HAP-1 (cell line): ENCODE measurements at regions not wholly inside any gene's neighbourhood (a gene's known extent, or its start where the extent isn't known, plus 50 kb on each side); places are given as distances from the start of the nearest gene placed in this dataset.

Experiments used
- DNase-seq, 2 experiments: peaks; one replicate each; pipeline ENCODE4 v3.0.0-alpha.2; 2016 to 2020; ENCODE audit warnings: low spot score in 2 of 2
- H3K27me3 ChIP-seq: fragments of 250-450 bp; sonication (Bioruptor Pico); 2 replicates; pipeline ENCODE4 v1.5.1; 2020; ENCODE audit warnings: low read depth, mild to moderate bottlenecking, moderate library complexity
- H3K36me3 ChIP-seq: fragments of 250-450 bp; sonication (Bioruptor Pico); replicated peaks from 2 replicates; pipeline ENCODE4 v1.5.1; 2020; ENCODE audit warnings: mild to moderate bottlenecking
- H3K4me1 ChIP-seq: fragments of 250-450 bp; sonication (Bioruptor Pico); 2 replicates; pipeline ENCODE4 v1.5.1; 2020; ENCODE audit warnings: mild to moderate bottlenecking
- H3K4me3 ChIP-seq: fragments of 250-450 bp; sonication (Bioruptor Pico); 2 replicates; pipeline ENCODE4 v1.5.1; 2020; ENCODE audit warnings: mild to moderate bottlenecking, moderate library complexity
- H3K9me3 ChIP-seq: fragments of 250-450 bp; sonication (Bioruptor Pico); 2 replicates; pipeline ENCODE4 v1.5.1; 2020; ENCODE audit warnings: mild to moderate bottlenecking, moderate library complexity
- in situ Hi-C: fragments of 300-500 bp; cut with MboI; formaldehyde crosslinking; loops from 3 replicates; pipeline ENCODE4 v1.14.3; 2020; ENCODE audit warnings: low sequenced_read_pairs, inconsistent platforms, mixed read lengths

- in situ Hi-C loops, result no loop called here
- Histone ChIP-seq H3K4me3 (no peak overlapping the region), H3K36me3 (no peaks in the 10 kb centered on the region), H3K9me3 (no peaks in the 10 kb centered on the region), H3K27me3 (no peaks in the 10 kb centered on the region), H3K4me1 (no peaks in the 10 kb centered on the region)
- DNase-seq, result no peak
These were observed 114.9 kb upstream of the EDNRB start for GRCh38 chr13:78033509-78033908.

GRCh38 chr13:78032132-78032531, 113.5 kb upstream of the EDNRB start:
- in situ Hi-C loops, result no loop called here

GRCh38 chr13:78030341-78030896, 111.8 kb upstream of the EDNRB start:
- DNase-seq, result no peak
- in situ Hi-C loops, result no loop called here
- H3K4me3 ChIP-seq, result no peak overlapping the region
- no peaks in the 10 kb centered on the region for H3K4me1 ChIP-seq
- H3K9me3 ChIP-seq, result no peaks in the 10 kb centered on the region
- no peaks in the 10 kb centered on the region for H3K36me3 ChIP-seq
- no peaks in the 10 kb centered on the region for H3K27me3 ChIP-seq

More at GRCh38 chr13:78032132-78032531, 113.5 kb upstream of the EDNRB start:
- no peak for DNase-seq
- H3K9me3 ChIP-seq, result no peaks in the 10 kb centered on the region
- H3K36me3 ChIP-seq, result no peaks in the 10 kb centered on the region
- H3K27me3 ChIP-seq, result no peaks in the 10 kb centered on the region
- no peaks in the 10 kb centered on the region for H3K4me1 ChIP-seq
- no peak overlapping the region for H3K4me3 ChIP-seq

- Histone ChIP-seq H3K4me1 (no peaks in the 10 kb centered on the region), H3K4me3 (no peak overlapping the region), H3K27me3 (no peaks in the 10 kb centered on the region), H3K36me3 (no peaks in the 10 kb centered on the region), H3K9me3 (no peaks in the 10 kb centered on the region)
- in situ Hi-C loops, result no loop called here
- DNase-seq, result peak in 1 of 2 experiments; percentile 2
These were observed 111.3 kb upstream of the EDNRB start for GRCh38 chr13:78029901-78030300.

- no peaks in the 10 kb centered on the region for H3K36me3 ChIP-seq
- no peaks in the 10 kb centered on the region for H3K4me1 ChIP-seq
- DNase-seq, result no peak
- in situ Hi-C loops, result no loop called here
- no peaks in the 10 kb centered on the region for H3K9me3 ChIP-seq
- no peaks in the 10 kb centered on the region for H3K27me3 ChIP-seq
- no peak overlapping the region for H3K4me3 ChIP-seq
These were observed 110.3 kb upstream of the EDNRB start for GRCh38 chr13:78028960-78029359.

GRCh38 chr13:78024996-78025395, 106.4 kb upstream of the EDNRB start:
- no peak for DNase-seq
- H3K9me3 ChIP-seq, result no peaks in the 10 kb centered on the region
- no peak overlapping the region for H3K4me3 ChIP-seq
- no peaks in the 10 kb centered on the region for H3K4me1 ChIP-seq
- no peaks in the 10 kb centered on the region for H3K27me3 ChIP-seq
- in situ Hi-C loops, result no loop called here
- no peaks in the 10 kb centered on the region for H3K36me3 ChIP-seq

- Histone ChIP-seq H3K9me3 (no peaks in the 10 kb centered on the region), H3K4me1 (no peaks in the 10 kb centered on the region), H3K27me3 (no peaks in the 10 kb centered on the region), H3K36me3 (no peaks in the 10 kb centered on the region), H3K4me3 (no peak overlapping the region)
- in situ Hi-C loops, result no loop called here
- DNase-seq, result no peak
These were observed 103.7 kb upstream of the EDNRB start for GRCh38 chr13:78022164-78022877.

- no peak for DNase-seq
- no peaks in the 10 kb centered on the region for H3K27me3 ChIP-seq
- no peak overlapping the region for H3K4me3 ChIP-seq
- in situ Hi-C loops, result no loop called here
- H3K4me1 ChIP-seq, result no peaks in the 10 kb centered on the region
- no peaks in the 10 kb centered on the region for H3K36me3 ChIP-seq
- H3K9me3 ChIP-seq, result no peaks in the 10 kb centered on the region
These were observed 102.2 kb upstream of the EDNRB start for GRCh38 chr13:78020861-78021260.

GRCh38 chr13:78015782-78016181, 97.2 kb upstream of the EDNRB start:
- H3K36me3 ChIP-seq, result no peaks in the 10 kb centered on the region
- no peaks in the 10 kb centered on the region for H3K27me3 ChIP-seq
- H3K4me3 ChIP-seq, result no peak overlapping the region
- no peak for DNase-seq
- H3K9me3 ChIP-seq, result no peaks in the 10 kb centered on the region
- H3K4me1 ChIP-seq, result no peaks in the 10 kb centered on the region
- in situ Hi-C loops, result no loop called here

- Histone ChIP-seq H3K4me3 (no peak overlapping the region), H3K4me1 (no peaks in the 10 kb centered on the region), H3K9me3 (no peaks in the 10 kb centered on the region), H3K27me3 (no peaks in the 10 kb centered on the region), H3K36me3 (no peaks in the 10 kb centered on the region)
- in situ Hi-C loops, result no loop called here
- DNase-seq, result no peak
These were observed 93.4 kb upstream of the EDNRB start for GRCh38 chr13:78012046-78012445.

GRCh38 chr13:78004821-78005220, 86.2 kb upstream of the EDNRB start:
- no peak for DNase-seq
- Histone ChIP-seq H3K9me3 (no peaks in the 10 kb centered on the region), H3K27me3 (no peaks in the 10 kb centered on the region), H3K4me1 (no peaks in the 10 kb centered on the region), H3K36me3 (no peaks in the 10 kb centered on the region), H3K4me3 (no peak overlapping the region)
- in situ Hi-C loops, result no loop called here

GRCh38 chr13:77999746-78000145, 81.1 kb upstream of the EDNRB start:
- H3K27me3 ChIP-seq, result no peaks in the 10 kb centered on the region
- H3K4me1 ChIP-seq, result no peaks in the 10 kb centered on the region
- DNase-seq, result no peak
- in situ Hi-C loops, result no loop called here
- H3K9me3 ChIP-seq, result no peaks in the 10 kb centered on the region
- H3K36me3 ChIP-seq, result no peaks in the 10 kb centered on the region
- no peak overlapping the region for H3K4me3 ChIP-seq

GRCh38 chr13:77994166-77994565, 75.5 kb upstream of the EDNRB start:
- Histone ChIP-seq H3K36me3 (no peaks in the 10 kb centered on the region), H3K4me3 (no peak overlapping the region), H3K9me3 (no peaks in the 10 kb centered on the region), H3K27me3 (no peaks in the 10 kb centered on the region), H3K4me1 (no peaks in the 10 kb centered on the region)
- DNase-seq, result no peak
- in situ Hi-C loops, result no loop called here

- H3K9me3 ChIP-seq, result no peaks in the 10 kb centered on the region
- in situ Hi-C loops, result no loop called here
- H3K27me3 ChIP-seq, result no peaks in the 10 kb centered on the region
- DNase-seq, result no peak
- H3K4me3 ChIP-seq, result no peak overlapping the region
- H3K36me3 ChIP-seq, result no peaks in the 10 kb centered on the region
- H3K4me1 ChIP-seq, result no peaks in the 10 kb centered on the region
These were observed 72.4 kb upstream of the EDNRB start for GRCh38 chr13:77991003-77991402.

GRCh38 chr13:77989281-77989680, 70.7 kb upstream of the EDNRB start:
- no peaks in the 10 kb centered on the region for H3K36me3 ChIP-seq
- H3K27me3 ChIP-seq, result no peaks in the 10 kb centered on the region
- no peaks in the 10 kb centered on the region for H3K9me3 ChIP-seq
- in situ Hi-C loops, result no loop called here
- no peak for DNase-seq
- no peaks in the 10 kb centered on the region for H3K4me1 ChIP-seq
- no peak overlapping the region for H3K4me3 ChIP-seq
